ENCODE measurements at regions not wholly inside any gene's neighbourhood (a gene's known extent, or its start where the extent isn't known, plus 50 kb on each side); places are given as distances from the start of the nearest gene placed in this dataset.

GRCh38 chr9:74348777-74349176, 148.4 kb upstream of the RORB start:
- TF ChIP-seq CTCF (conservative IDR thresholded peaks at IDR 0.05; ENCODE audit: low read length) (no peak), EZH2phosphoT487 (IDR thresholded peaks at IDR 0.05; ENCODE audit: borderline replicate concordance) (no peak)

All from Loucy (cell line).